H1 (cell line): ENCODE measurements at regions not wholly inside any gene's neighbourhood (a gene's known extent, or its start where the extent isn't known, plus 50 kb on each side); places are given as distances from the start of the nearest gene placed in this dataset.

Experiments
- CTCF ChIA-PET: fragments of 300-600 bp; sonication (Branson Sonifier 250); formaldehyde crosslinking; loops from one replicate; lab custom pipeline; 2021; ENCODE audit not compliant: partially characterized antibody; lab: Charles Lee
- POLR2A ChIA-PET: fragments of 300-600 bp; sonication (Branson Sonifier 250); formaldehyde crosslinking; loops from one replicate; lab custom pipeline; 2021; ENCODE audit warnings: inconsistent platforms; ENCODE audit not compliant: partially characterized antibody; lab: Charles Lee
- DNase-seq, 2 experiments: peaks; one replicate each; pipeline versions ENCODE4 v3.0.0 to v3.0.0-alpha.2; 2010 to 2022; ENCODE audit warnings: low spot score in 2 of 2, low read depth in 1 of 2, mixed read lengths in 1 of 2
- FAIRE-seq: peaks from 2 replicates; lab custom pipeline; 2011; peaks lifted over from hg19 to GRCh38; lab: Jason Lieb, UNC
- H2AFZ ChIP-seq: 2 replicates; pipeline ENCODE4 v1.8.1; 2012; ENCODE audit warnings: low read length, inconsistent platforms
- H2AK5ac ChIP-seq: 2 replicates; pipeline ENCODE4 v1.6.1; 2013; ENCODE audit warnings: low read depth, low read length
- H2BK120ac ChIP-seq: replicated peaks from 2 replicates; pipeline ENCODE3; 2013; ENCODE audit warnings: low read depth, low read length, inconsistent platforms
- H2BK12ac ChIP-seq: 2 replicates; pipeline ENCODE4 v1.6.1; 2013; ENCODE audit warnings: low read depth, low read length
- H2BK15ac ChIP-seq: 2 replicates; pipeline ENCODE4 v1.6.1; 2013; ENCODE audit warnings: low read length
- H2BK20ac ChIP-seq: 2 replicates; pipeline ENCODE4 v1.6.1; 2013; ENCODE audit warnings: low read length
- H2BK5ac ChIP-seq: 2 replicates; pipeline ENCODE4 v1.6.1; 2013; ENCODE audit warnings: low read depth, low read length
- H3K14ac ChIP-seq: 2 replicates; pipeline ENCODE4 v1.6.1; 2013; ENCODE audit warnings: inconsistent platforms; ENCODE audit not compliant: insufficient read length
- H3K18ac ChIP-seq: 2 replicates; pipeline ENCODE4 v1.6.1; 2013; ENCODE audit warnings: low read length; ENCODE audit errors: extremely low read depth
- H3K23ac ChIP-seq: 2 replicates; pipeline ENCODE4 v1.6.1; 2013; ENCODE audit warnings: inconsistent platforms; ENCODE audit not compliant: insufficient read length
- H3K23me2 ChIP-seq: 2 replicates; pipeline ENCODE4 v1.6.1; 2013; ENCODE audit warnings: low read depth, low read length
- H3K27ac ChIP-seq: 2 replicates; pipeline ENCODE4 v1.6.1; 2011; ENCODE audit warnings: low read depth, low read length, inconsistent platforms
- H3K27me3 ChIP-seq, 4 experiments: replicated peaks in 1 of 4; 1 replicate in 1 of 4; 2 replicates in 3 of 4; pipeline versions ENCODE4 v1.6.1 to v1.8.1; 2011 to 2013; ENCODE audit warnings: low read length in 3 of 4, mild to moderate bottlenecking in 3 of 4, inconsistent platforms in 2 of 4, mixed read lengths in 2 of 4, moderate library complexity in 1 of 4; ENCODE audit not compliant: control insufficient read depth in 3 of 4, insufficient read depth in 3 of 4; ENCODE audit errors: extremely low read depth in 1 of 4
- H3K36me3 ChIP-seq, 4 experiments: 2 replicates each; pipeline versions ENCODE4 v1.6.1 to v1.8.1; 2011 to 2013; ENCODE audit warnings: mild to moderate bottlenecking in 4 of 4, low read length in 3 of 4, moderate library complexity in 2 of 4, control low read depth in 1 of 4, inconsistent platforms in 1 of 4; ENCODE audit not compliant: insufficient read depth in 4 of 4, control insufficient read depth in 2 of 4
- H3K4ac ChIP-seq: replicated peaks from 2 replicates; pipeline ENCODE3; 2013; ENCODE audit warnings: low read length, low read depth, mixed read lengths, inconsistent platforms; ENCODE audit not compliant: insufficient read length
- H3K4me1 ChIP-seq, 4 experiments: replicated peaks in 1 of 4; 1 replicate in 1 of 4; 2 replicates in 3 of 4; pipeline versions ENCODE4 v1.6.1 to v1.8.1; 2011 to 2013; ENCODE audit warnings: low read length in 3 of 4, inconsistent platforms in 2 of 4, mixed read lengths in 1 of 4; ENCODE audit not compliant: insufficient read depth in 4 of 4, control insufficient read depth in 3 of 4
- H3K4me2 ChIP-seq, 2 experiments: 2 replicates each; pipeline versions ENCODE4 v1.6.1 to v1.8.1; 2011 to 2013; ENCODE audit warnings: low read depth in 2 of 2, low read length in 2 of 2, control low read depth in 1 of 2, inconsistent platforms in 1 of 2, mild to moderate bottlenecking in 1 of 2; ENCODE audit not compliant: insufficient read depth in 1 of 2
- H3K4me3 ChIP-seq, 4 experiments: fragments of 200-600, 300-600 bp in 1 of 4; sonication (generic), shearing (Covaris generic), sonication (Bioruptor Twin) in 1 of 4; 2 replicates each; pipeline versions ENCODE4 v1.5.1 to v1.8.1; 2011 to 2016; ENCODE audit warnings: low read length in 4 of 4, low read depth in 3 of 4, control low read depth in 2 of 4, inconsistent platforms in 2 of 4, mild to moderate bottlenecking in 2 of 4, mixed read lengths in 1 of 4, moderate library complexity in 1 of 4; ENCODE audit not compliant: insufficient read depth in 2 of 4; ENCODE audit errors: extremely low read depth in 1 of 4
- H3K56ac ChIP-seq: replicated peaks from 2 replicates; pipeline ENCODE3; 2013; ENCODE audit warnings: low read depth, mild to moderate bottlenecking, mixed read lengths, low read length, inconsistent platforms; ENCODE audit not compliant: insufficient read length
- H3K79me1 ChIP-seq: 2 replicates; pipeline ENCODE4 v1.6.1; 2013; ENCODE audit warnings: low read depth, low read length, control low read depth
- H3K79me2 ChIP-seq, 2 experiments: 2 replicates each; pipeline versions ENCODE4 v1.6.1 to v1.8.1; 2012 to 2013; ENCODE audit warnings: low read length in 2 of 2, mild to moderate bottlenecking in 2 of 2, inconsistent platforms in 1 of 2; ENCODE audit not compliant: insufficient read depth in 2 of 2, control insufficient read depth in 1 of 2
- H3K9ac ChIP-seq, 4 experiments: replicated peaks in 1 of 4; 1 replicate in 1 of 4; 2 replicates in 3 of 4; pipeline versions ENCODE4 v1.6.1 to v1.8.1; 2011 to 2013; ENCODE audit warnings: low read depth in 3 of 4, low read length in 3 of 4, control low read depth in 2 of 4, mild to moderate bottlenecking in 2 of 4, moderate library complexity in 2 of 4, inconsistent platforms in 1 of 4; ENCODE audit errors: extremely low read depth in 1 of 4
- H3K9me3 ChIP-seq, 2 experiments: 2 replicates each; pipeline versions ENCODE4 v1.6.1 to v1.8.1; 2012 to 2013; ENCODE audit warnings: mild to moderate bottlenecking in 2 of 2, moderate library complexity in 2 of 2, control low read depth in 1 of 2, inconsistent platforms in 1 of 2, low read depth in 1 of 2, low read length in 1 of 2, mixed read lengths in 1 of 2; ENCODE audit not compliant: insufficient read depth in 2 of 2
- H4K20me1 ChIP-seq, 2 experiments: replicated peaks in 1 of 2; 2 replicates each; pipeline versions ENCODE3 to v1.8.1; 2011 to 2013; ENCODE audit warnings: inconsistent platforms in 2 of 2, low read length in 2 of 2, mild to moderate bottlenecking in 1 of 2; ENCODE audit not compliant: insufficient read depth in 2 of 2, control insufficient read depth in 1 of 2
- H4K5ac ChIP-seq: 2 replicates; pipeline ENCODE4 v1.6.1; 2013; ENCODE audit warnings: low read length, low read depth, mixed read lengths, inconsistent platforms; ENCODE audit not compliant: insufficient read length
- H4K8ac ChIP-seq: 2 replicates; pipeline ENCODE4 v1.8.0; 2013; ENCODE audit warnings: mild to moderate bottlenecking, moderate library complexity, low read length, inconsistent platforms; ENCODE audit not compliant: insufficient read depth; ENCODE audit errors: extremely low read depth
- H4K91ac ChIP-seq: replicated peaks from 2 replicates; pipeline ENCODE3; 2013; ENCODE audit warnings: low read length, mixed read lengths, inconsistent platforms; ENCODE audit not compliant: insufficient read length
- CBX5 ChIP-seq: fragments of 300-800, 300-1000 bp; sonication (generic); IDR thresholded peaks from 2 replicates; pipeline ENCODE4 v1.7.1; 2016; ENCODE audit warnings: antibody characterized with exemption, low read length, low read depth
- EZH2 ChIP-seq: fragments of 200-600 bp; sonication (generic); IDR thresholded peaks from 2 replicates; pipeline ENCODE4 v1.7.1; 2012; ENCODE audit warnings: low read depth, mild to moderate bottlenecking, moderate library complexity, low read length, inconsistent platforms; ENCODE audit not compliant: severe bottlenecking
- SP1 ChIP-seq: IDR thresholded peaks from 2 replicates; pipeline ENCODE4 v1.6.1; 2011; ENCODE audit warnings: low read depth, low read length

- H3K23ac ChIP-seq, result no peak overlapping the region
- H3K9ac ChIP-seq, result no peak overlapping the region
- DNase-seq (no peak), FAIRE-seq (no peak)
- H2BK20ac ChIP-seq, result no peak overlapping the region
- H3K79me1 ChIP-seq, result no peaks in the 10 kb centered on the region
- H3K23me2 ChIP-seq, result no peaks in the 10 kb centered on the region
- H3K14ac ChIP-seq, result no peak overlapping the region
- H3K27ac ChIP-seq, result no peak overlapping the region
- H2AFZ ChIP-seq, result peak overlapping the region; percentile 50; the same call in 1 of the 2 replicates
- H2BK15ac ChIP-seq, result no peak overlapping the region
- no peak overlapping the region for H3K18ac ChIP-seq
- H3K4me1 ChIP-seq, result no peaks in the 10 kb centered on the region; a peak in 1 of 7 replicates
- no peak overlapping the region for H3K4me3 ChIP-seq
- no peaks in the 10 kb centered on the region for H4K20me1 ChIP-seq
- no peak overlapping the region for H2BK120ac ChIP-seq
- no peaks in the 10 kb centered on the region for H3K79me2 ChIP-seq
- no peak overlapping the region for H4K5ac ChIP-seq
- H3K27me3 ChIP-seq, result no peaks in the 10 kb centered on the region
- no peak overlapping the region for H2BK5ac ChIP-seq
- H4K91ac ChIP-seq, result no peak overlapping the region
- H3K4me2 ChIP-seq, result no peak overlapping the region
- CTCF ChIA-PET, result no interaction called here
- no peak overlapping the region for H3K4ac ChIP-seq
- no peak overlapping the region for H3K56ac ChIP-seq
- H4K8ac ChIP-seq, result no peak overlapping the region
- H3K9me3 ChIP-seq, result no peaks in the 10 kb centered on the region
- H2AK5ac ChIP-seq, result no peak overlapping the region
- H3K36me3 ChIP-seq, result no peaks in the 10 kb centered on the region
- POLR2A ChIA-PET, result no interaction called here
- no peak overlapping the region for H2BK12ac ChIP-seq
- no peak for TF ChIP-seq SP1
- TF ChIP-seq CBX5, result no peak
- TF ChIP-seq EZH2, result no peak
Measured at GRCh38 chr5:125683669-125684068, 739.5 kb upstream of the GRAMD2B start.
